A673 (cell line): ENCODE measurements at regions not wholly inside any gene's neighbourhood (a gene's known extent, or its start where the extent isn't known, plus 50 kb on each side); places are given as distances from the start of the nearest gene placed in this dataset.

Source experiments
- CTCF ChIP-seq: fragments of 300-800, 200-600 bp; sonication (generic); conservative IDR thresholded peaks from 2 replicates; pipeline ENCODE4 v1.5.1; 2017; ENCODE audit warnings: low read depth, mild to moderate bottlenecking, antibody characterized with exemption, low read length, moderate library complexity, mixed read lengths
- EZH2 ChIP-seq: fragments of 200-600 bp; sonication (generic); IDR thresholded peaks from 2 replicates; pipeline ENCODE4 v1.6.1; 2017; ENCODE audit warnings: borderline replicate concordance, low read depth, mild to moderate bottlenecking, mixed read lengths, antibody characterized with exemption, low read length; ENCODE audit not compliant: poor library complexity, severe bottlenecking

- no peak for TF ChIP-seq CTCF
- no peak for TF ChIP-seq EZH2
Observed at GRCh38 chr12:126767334-126767733, 1499.6 kb upstream of the TMEM132C start.
